ENCODE measurements at regions not wholly inside any gene's neighbourhood (a gene's known extent, or its start where the extent isn't known, plus 50 kb on each side); places are given as distances from the start of the nearest gene placed in this dataset.
"Not testable (repeated sequence)": the region's sequence is repeated elsewhere in the genome, so short reads cannot be mapped to it uniquely, and the experiment has no call there.

GRCh38 chr10:28130267-28130666 lies 131.4 kb upstream of the ODAD2 start:
- no peak for DNase-seq

GRCh38 chr10:28127881-28128280 lies 129.0 kb upstream of the ODAD2 start:
- DNase-seq = no peak

GRCh38 chr10:28125701-28126100 lies 126.8 kb upstream of the ODAD2 start:
- DNase-seq = no peak

- DNase-seq = no peak
Measured at GRCh38 chr10:28120795-28121194, 121.9 kb upstream of the ODAD2 start.

GRCh38 chr10:28120043-28120749 lies 121.3 kb upstream of the ODAD2 start:
- DNase-seq = no peak

- no peak for DNase-seq
Measured at GRCh38 chr10:28118985-28119628, 120.2 kb upstream of the ODAD2 start.

- DNase-seq = no peak
Measured at GRCh38 chr10:28113202-28113601, 114.3 kb upstream of the ODAD2 start.

GRCh38 chr10:28111712-28112111 lies 112.8 kb upstream of the ODAD2 start:
- DNase-seq = no peak

- DNase-seq = no peak
Measured at GRCh38 chr10:28105561-28105960, 106.7 kb upstream of the ODAD2 start.

- no peak for DNase-seq
Measured at GRCh38 chr10:28097633-28098032, 98.8 kb upstream of the ODAD2 start.

GRCh38 chr10:28095791-28096378 lies 97.0 kb upstream of the ODAD2 start:
- no peak for DNase-seq

- DNase-seq = no peak
Measured at GRCh38 chr10:28094121-28094520, 95.2 kb upstream of the ODAD2 start.

- DNase-seq = no peak
Measured at GRCh38 chr10:28091913-28092312, 93.0 kb upstream of the ODAD2 start.

GRCh38 chr10:28090506-28090905 lies 91.6 kb upstream of the ODAD2 start:
- no peak for DNase-seq

- DNase-seq = no peak
Measured at GRCh38 chr10:28089467-28089866, 90.6 kb upstream of the ODAD2 start.

GRCh38 chr10:28087661-28088351 lies 88.9 kb upstream of the ODAD2 start:
- peak; percentile 56 to 79 (median 72) for DNase-seq

- DNase-seq = not testable (repeated sequence)
Measured at GRCh38 chr10:28085760-28086159, 86.9 kb upstream of the ODAD2 start.

GRCh38 chr10:28082885-28083284 lies 84.0 kb upstream of the ODAD2 start:
- DNase-seq = no peak

- DNase-seq = no peak
Measured at GRCh38 chr10:28082316-28082715, 83.4 kb upstream of the ODAD2 start.

- no peak for DNase-seq
Measured at GRCh38 chr10:28077889-28078288, 79.0 kb upstream of the ODAD2 start.

GRCh38 chr10:28075424-28075823 lies 76.5 kb upstream of the ODAD2 start:
- DNase-seq = no peak

- DNase-seq = no peak
Measured at GRCh38 chr10:28072573-28072972, 73.7 kb upstream of the ODAD2 start.

GRCh38 chr10:28060031-28060607 lies 61.2 kb upstream of the ODAD2 start:
- DNase-seq = no peak
